Mucosa of descending colon (tissue), 3 donors: ENCODE measurements at regions not wholly inside any gene's neighbourhood (a gene's known extent, or its start where the extent isn't known, plus 50 kb on each side); places are given as distances from the start of the nearest gene placed in this dataset.

ENCODE experiments used
- ATAC-seq: fragments of 200-7000 bp; cut with Tn5 transposase; one replicate; pipeline ENCODE4 v1.9.1; 2020; ENCODE audit warnings: mild to moderate bottlenecking, moderate library complexity
- DNase-seq, 3 donors: peaks; one replicate each; pipeline ENCODE4 v3.0.0-alpha.2; 2020
- H3K36me3 ChIP-seq: fragments of 200-600 bp; one replicate; pipeline ENCODE4 v1.8.0; 2021; ENCODE audit warnings: low read depth, mild to moderate bottlenecking
- H3K4me1 ChIP-seq: fragments of 200-600 bp; one replicate; pipeline ENCODE4 v1.8.0; 2021; ENCODE audit warnings: low read depth, mild to moderate bottlenecking
- H3K4me3 ChIP-seq: fragments of 200-600 bp; one replicate; pipeline ENCODE4 v1.8.0; 2021; ENCODE audit warnings: mild to moderate bottlenecking
- H3K9me3 ChIP-seq: fragments of 200-600 bp; one replicate; pipeline ENCODE4 v1.8.0; 2021; ENCODE audit warnings: mild to moderate bottlenecking
- CTCF ChIP-seq: fragments of 200-600 bp; IDR thresholded peaks from one replicate; pipeline ENCODE4 v1.8.0; 2022; ENCODE audit warnings: antibody characterized with exemption, mild to moderate bottlenecking
- intact Hi-C, 2 donors: fragments of 100-400 bp; cut with DNase I in 1 of 2; cut with micrococcal nuclease in 1 of 2; formaldehyde crosslinking; loops; one replicate each; pipeline versions ENCODE4 v1.11.0 to v1.11.1; 2022; cut with DNase I, micrococcal nuclease
- donor health status: DM: no; HTN: no; CAD: no; lungs with moderate emphysema.
- donor health status: DM: no; HTN: no; CAD: no.
- donor health status: DM: no; HTN: yes; CAD: no.

- no peaks in the 10 kb centered on the region for H3K36me3 ChIP-seq
- DNase-seq (no peak), ATAC-seq (peak; percentile 53)
- intact Hi-C loops = no loop called here
- TF ChIP-seq CTCF = no peak
- no peaks in the 10 kb centered on the region for H3K4me1 ChIP-seq
- no peak overlapping the region for H3K4me3 ChIP-seq
- H3K9me3 ChIP-seq = no peaks in the 10 kb centered on the region
Measured at GRCh38 chrX:100512471-100512870, 72.3 kb upstream of the TNMD start.

- Histone ChIP-seq H3K4me1 (no peaks in the 10 kb centered on the region), H3K36me3 (no peaks in the 10 kb centered on the region), H3K9me3 (no peaks in the 10 kb centered on the region), H3K4me3 (no peak overlapping the region)
- ATAC-seq (peak; percentile 80), DNase-seq (peak in 1 of 3 donors; percentile 37)
- no peak for TF ChIP-seq CTCF
- intact Hi-C loops = no loop called here
Measured at GRCh38 chrX:100494646-100495370, 84.7 kb upstream of the PCDH19 start.

GRCh38 chrX:100491174-100491573, 81.1 kb upstream of the PCDH19 start:
- Histone ChIP-seq H3K4me1 (no peaks in the 10 kb centered on the region), H3K4me3 (no peak overlapping the region), H3K9me3 (no peaks in the 10 kb centered on the region), H3K36me3 (no peaks in the 10 kb centered on the region)
- DNase-seq (peak in 1 of 3 donors; percentile 3), ATAC-seq (peak; percentile 61)
- intact Hi-C loops = no loop called here
- TF ChIP-seq CTCF = no peak

- Histone ChIP-seq H3K36me3 (no peaks in the 10 kb centered on the region), H3K9me3 (no peaks in the 10 kb centered on the region), H3K4me1 (no peaks in the 10 kb centered on the region), H3K4me3 (no peak overlapping the region)
- DNase-seq (no peak), ATAC-seq (no peak)
- intact Hi-C loops = no loop called here
- TF ChIP-seq CTCF = no peak
Measured at GRCh38 chrX:100487795-100488194, 77.7 kb upstream of the PCDH19 start.

- intact Hi-C loops = no loop called here
- ATAC-seq = no peak
Measured at GRCh38 chrX:100484971-100485370, 74.9 kb upstream of the PCDH19 start.

More at GRCh38 chrX:100484971-100485370, 74.9 kb upstream of the PCDH19 start:
- H3K4me1 ChIP-seq = no peaks in the 10 kb centered on the region
- H3K4me3 ChIP-seq = no peak overlapping the region
- no peaks in the 10 kb centered on the region for H3K36me3 ChIP-seq
- no peaks in the 10 kb centered on the region for H3K9me3 ChIP-seq
- no peak for TF ChIP-seq CTCF
- DNase-seq = no peak
